ENCODE measurements at regions not wholly inside any gene's neighbourhood (a gene's known extent, or its start where the extent isn't known, plus 50 kb on each side); places are given as distances from the start of the nearest gene placed in this dataset.
"Not testable (repeated sequence)": the region's sequence is repeated elsewhere in the genome, so short reads cannot be mapped to it uniquely, and the experiment has no call there.

DNA sequence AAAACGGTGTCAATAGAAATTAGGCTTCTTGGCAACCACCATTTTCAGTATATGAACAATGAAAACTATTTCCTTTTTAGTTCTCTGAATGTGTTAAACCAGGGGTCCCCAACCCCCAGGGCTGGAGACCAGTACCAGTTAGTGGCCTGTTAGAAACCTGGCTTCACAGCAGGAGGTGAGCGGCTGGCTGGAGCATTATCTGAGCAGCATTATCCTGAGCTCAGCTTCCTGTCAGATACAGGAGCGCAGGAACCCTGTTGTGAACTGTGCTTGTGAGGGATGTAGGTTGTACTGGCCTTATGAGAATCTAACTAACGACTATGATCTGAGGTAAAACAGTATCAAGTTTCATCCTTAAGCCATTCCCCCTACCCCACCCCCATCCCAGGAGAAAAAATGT, 328.7 kb downstream of the ZBBX start:
- DNase-seq (ENCODE audit: low spot score): no peak
- H3K4me3 ChIP-seq: no peak overlapping the region
- TF ChIP-seq, protein P1, sequence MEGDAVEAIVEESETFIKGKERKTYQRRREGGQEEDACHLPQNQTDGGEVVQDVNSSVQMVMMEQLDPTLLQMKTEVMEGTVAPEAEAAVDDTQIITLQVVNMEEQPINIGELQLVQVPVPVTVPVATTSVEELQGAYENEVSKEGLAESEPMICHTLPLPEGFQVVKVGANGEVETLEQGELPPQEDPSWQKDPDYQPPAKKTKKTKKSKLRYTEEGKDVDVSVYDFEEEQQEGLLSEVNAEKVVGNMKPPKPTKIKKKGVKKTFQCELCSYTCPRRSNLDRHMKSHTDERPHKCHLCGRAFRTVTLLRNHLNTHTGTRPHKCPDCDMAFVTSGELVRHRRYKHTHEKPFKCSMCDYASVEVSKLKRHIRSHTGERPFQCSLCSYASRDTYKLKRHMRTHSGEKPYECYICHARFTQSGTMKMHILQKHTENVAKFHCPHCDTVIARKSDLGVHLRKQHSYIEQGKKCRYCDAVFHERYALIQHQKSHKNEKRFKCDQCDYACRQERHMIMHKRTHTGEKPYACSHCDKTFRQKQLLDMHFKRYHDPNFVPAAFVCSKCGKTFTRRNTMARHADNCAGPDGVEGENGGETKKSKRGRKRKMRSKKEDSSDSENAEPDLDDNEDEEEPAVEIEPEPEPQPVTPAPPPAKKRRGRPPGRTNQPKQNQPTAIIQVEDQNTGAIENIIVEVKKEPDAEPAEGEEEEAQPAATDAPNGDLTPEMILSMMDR (IDR thresholded peaks at IDR 0.05): no peak
- no peaks in the 10 kb centered on the region for H3K36me3 ChIP-seq
- no peak overlapping the region for H3K27ac ChIP-seq
- H3K9me3 ChIP-seq: no peaks in the 10 kb centered on the region
- no peaks in the 10 kb centered on the region for H3K27me3 ChIP-seq
- no peaks in the 10 kb centered on the region for H3K4me1 ChIP-seq

GRCh38 chr3:167033866-167034265, 346.2 kb downstream of the ZBBX start:
- TF ChIP-seq, protein P1 (IDR thresholded peaks at IDR 0.05): no peak
- DNase-seq (ENCODE audit: low spot score): no peak
- H3K4me3 ChIP-seq: no peak overlapping the region

GRCh38 chr3:167032267-167032876, 347.7 kb downstream of the ZBBX start:
- TF ChIP-seq, protein P1 (IDR thresholded peaks at IDR 0.05): peak in 1 of 2 donors; percentile 54
- H3K27me3 ChIP-seq: no peaks in the 10 kb centered on the region
- H3K4me1 ChIP-seq: no peaks in the 10 kb centered on the region
- H3K4me3 ChIP-seq: no peak overlapping the region
- no peaks in the 10 kb centered on the region for H3K9me3 ChIP-seq
- H3K27ac ChIP-seq: no peak overlapping the region
- H3K36me3 ChIP-seq: no peaks in the 10 kb centered on the region
- DNase-seq (ENCODE audit: low spot score): no peak

More at GRCh38 chr3:167033866-167034265, 346.2 kb downstream of the ZBBX start:
- no peaks in the 10 kb centered on the region for H3K27me3 ChIP-seq
- H3K4me1 ChIP-seq: no peaks in the 10 kb centered on the region
- no peak overlapping the region for H3K27ac ChIP-seq
- H3K36me3 ChIP-seq: no peaks in the 10 kb centered on the region
- no peaks in the 10 kb centered on the region for H3K9me3 ChIP-seq

DNA sequence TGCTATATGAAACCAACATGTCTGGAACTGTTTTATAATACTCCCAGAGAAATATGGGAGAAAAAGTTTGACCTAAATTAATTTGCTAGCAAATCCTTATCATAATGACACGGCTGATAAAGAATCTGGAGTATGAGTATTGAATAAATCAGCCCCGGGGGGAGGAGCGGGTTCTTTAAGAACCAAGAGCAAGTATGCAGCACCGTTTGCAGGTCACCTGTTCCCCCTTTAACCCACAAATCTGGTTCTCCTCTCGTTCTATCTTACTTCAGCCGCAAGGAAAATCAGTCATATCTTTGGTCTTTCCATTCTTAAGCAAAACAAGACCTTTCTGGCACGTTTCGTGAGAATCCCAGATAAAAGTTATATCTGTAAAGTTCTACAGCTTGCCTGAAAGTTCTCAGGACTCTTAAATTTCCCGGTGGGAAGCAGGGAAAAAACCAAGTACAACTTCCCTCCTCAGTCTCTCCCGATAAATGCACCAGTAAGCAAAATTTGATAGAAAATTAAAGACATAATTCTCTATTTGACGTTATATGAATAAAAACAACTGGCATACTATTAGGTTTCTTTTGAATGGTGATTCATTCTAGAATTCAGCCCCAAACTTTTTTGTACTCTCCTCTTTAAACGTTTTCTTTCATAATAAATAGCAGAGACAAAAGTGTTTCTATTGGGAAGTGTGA, 348.6 kb downstream of the ZBBX start:
- Histone ChIP-seq H3K4me3 (no peak overlapping the region), H3K27me3 (no peaks in the 10 kb centered on the region), H3K4me1 (no peaks in the 10 kb centered on the region), H3K36me3 (no peaks in the 10 kb centered on the region), H3K27ac (no peak overlapping the region), H3K9me3 (no peaks in the 10 kb centered on the region)
- DNase-seq (ENCODE audit: low spot score): no peak
- TF ChIP-seq, protein P1 (IDR thresholded peaks at IDR 0.05): no peak

GRCh38 chr3:167030082-167030725, 349.9 kb downstream of the ZBBX start:
- Histone ChIP-seq H3K4me1 (no peaks in the 10 kb centered on the region), H3K27ac (no peak overlapping the region), H3K27me3 (no peaks in the 10 kb centered on the region), H3K9me3 (no peaks in the 10 kb centered on the region), H3K36me3 (no peaks in the 10 kb centered on the region), H3K4me3 (no peak overlapping the region)
- no peak for DNase-seq (ENCODE audit: low spot score)
- TF ChIP-seq, protein P1 (IDR thresholded peaks at IDR 0.05): no peak

DNA sequence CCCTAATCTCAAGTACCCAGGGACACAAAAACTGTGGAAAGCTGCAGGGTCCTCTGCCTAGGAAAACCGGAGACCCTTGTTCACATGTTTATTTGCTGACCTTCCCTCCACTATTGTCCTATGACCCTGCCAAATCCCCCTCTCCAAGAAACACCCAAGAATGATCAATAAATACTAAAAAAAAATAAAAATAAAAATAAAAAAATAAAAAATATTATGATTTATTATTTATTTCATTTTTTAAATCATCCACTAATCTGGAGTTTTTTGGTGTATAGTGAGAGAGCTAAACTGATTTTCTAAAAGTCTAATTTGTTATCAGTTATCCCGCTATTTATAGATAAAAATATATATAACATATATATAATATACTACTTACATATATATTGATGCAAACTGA, 360.6 kb downstream of the ZBBX start:
- H3K4me3 ChIP-seq; H3K27me3 ChIP-seq; DNase-seq (ENCODE audit: low spot score); H3K36me3 ChIP-seq; H3K4me1 ChIP-seq; H3K9me3 ChIP-seq; H3K27ac ChIP-seq: not testable (repeated sequence)

GRCh38 chr3:167018591-167019111, 361.4 kb downstream of the ZBBX start:
- H3K27me3 ChIP-seq; DNase-seq (ENCODE audit: low spot score); H3K9me3 ChIP-seq; H3K27ac ChIP-seq; H3K4me3 ChIP-seq; H3K4me1 ChIP-seq; H3K36me3 ChIP-seq: not testable (repeated sequence)
